SK-N-SH (cell line): ENCODE measurements at regions not wholly inside any gene's neighbourhood (a gene's known extent, or its start where the extent isn't known, plus 50 kb on each side); places are given as distances from the start of the nearest gene placed in this dataset.

Source experiments
- CTCF ChIA-PET: fragments of 300-600, 350-600 bp; formaldehyde crosslinking; extraction: SDS; loops from one replicate; lab custom pipeline; 2021; lab: Yijun Ruan, JAX
- POLR2A ChIA-PET: fragments of 350-600 bp; sonication (Branson Sonifier 250); formaldehyde crosslinking; extraction: SDS; loops from one replicate; lab custom pipeline; 2020; ENCODE audit warnings: antibody characterized with exemption, inconsistent platforms; lab: Yijun Ruan, JAX
- DNase-seq: peaks from one replicate; pipeline ENCODE4 v3.0.0; 2012
- H2AFZ ChIP-seq: fragments of 200-600 bp; sonication (generic); 2 replicates; pipeline ENCODE4 v1.8.1; 2016; ENCODE audit warnings: antibody characterized with exemption, mild to moderate bottlenecking, low read depth
- H3F3A ChIP-seq: fragments of 200-600 bp; sonication (generic); replicated peaks from 2 replicates; pipeline ENCODE3; 2016; ENCODE audit warnings: antibody characterized with exemption, mild to moderate bottlenecking; ENCODE audit not compliant: insufficient read depth
- H3K27ac ChIP-seq, 2 experiments: fragments of 200-500 bp in 1 of 2; fragments of 200-600 bp in 1 of 2; sonication (Bioruptor generic) in 1 of 2; sonication (generic), shearing (Covaris generic) in 1 of 2; 2 replicates each; pipeline versions ENCODE4 v1.5.1 to v1.6.1; 2014 to 2016; ENCODE audit warnings: low read depth in 2 of 2, inconsistent platforms in 1 of 2, low read length in 1 of 2, mild to moderate bottlenecking in 1 of 2, mixed read lengths in 1 of 2
- H3K27me3 ChIP-seq: fragments of 200-600 bp; sonication (generic), shearing (Covaris generic); 2 replicates; pipeline ENCODE4 v1.6.1; 2016; ENCODE audit warnings: mixed run types; ENCODE audit not compliant: insufficient read depth
- H3K36me3 ChIP-seq, 2 experiments: fragments of 200-500 bp in 1 of 2; fragments of 200-600 bp in 1 of 2; sonication (Bioruptor generic) in 1 of 2; sonication (generic) in 1 of 2; replicated peaks in 1 of 2; 2 replicates each; pipeline versions ENCODE3 to v1.5.1; 2014 to 2016; ENCODE audit warnings: low read length in 1 of 2, mild to moderate bottlenecking in 1 of 2; ENCODE audit not compliant: insufficient read depth in 2 of 2, control insufficient read depth in 1 of 2
- H3K4me1 ChIP-seq, 2 experiments: fragments of 200-500 bp in 1 of 2; fragments of 200-600 bp in 1 of 2; sonication (Bioruptor generic) in 1 of 2; sonication (generic), shearing (Covaris generic) in 1 of 2; 2 replicates each; pipeline versions ENCODE4 v1.5.1 to v1.6.1; 2014 to 2016; ENCODE audit warnings: low read depth in 1 of 2, low read length in 1 of 2, mixed run types in 1 of 2; ENCODE audit not compliant: insufficient read depth in 2 of 2, control insufficient read depth in 1 of 2
- H3K4me2 ChIP-seq: fragments of 200-600 bp; sonication (generic), shearing (Covaris generic); 2 replicates; pipeline ENCODE4 v1.6.1; 2017; ENCODE audit warnings: mixed run types
- H3K4me3 ChIP-seq, 2 experiments: fragments of 200-500 bp in 1 of 2; fragments of 200-600 bp in 1 of 2; sonication (Bioruptor generic) in 1 of 2; sonication (generic), shearing (Covaris generic) in 1 of 2; 2 replicates each; pipeline versions ENCODE4 v1.5.1 to v1.8.1; 2014 to 2016; ENCODE audit warnings: low read depth in 2 of 2, inconsistent platforms in 1 of 2, low read length in 1 of 2, mild to moderate bottlenecking in 1 of 2, mixed read lengths in 1 of 2, moderate library complexity in 1 of 2
- H3K79me2 ChIP-seq: fragments of 200-600 bp; sonication (generic); 2 replicates; pipeline ENCODE4 v1.8.1; 2017; ENCODE audit warnings: mild to moderate bottlenecking; ENCODE audit not compliant: insufficient read depth
- H3K9ac ChIP-seq: fragments of 200-600 bp; sonication (generic); 2 replicates; pipeline ENCODE4 v1.6.1; 2017; ENCODE audit warnings: mixed run types
- H3K9me2 ChIP-seq: fragments of 200-600 bp; sonication (generic); 2 replicates; pipeline ENCODE4 v1.6.1; 2017; ENCODE audit warnings: mixed run types
- H3K9me3 ChIP-seq: fragments of 200-600 bp; sonication (generic); 2 replicates; pipeline ENCODE4 v1.6.1; 2017; ENCODE audit warnings: mixed run types, mild to moderate bottlenecking, moderate library complexity
- H4K20me1 ChIP-seq: fragments of 200-600 bp; sonication (generic); 2 replicates; pipeline ENCODE4 v1.6.1; 2017; ENCODE audit warnings: mild to moderate bottlenecking, mixed run types; ENCODE audit not compliant: insufficient read depth
- EP300 ChIP-seq, 2 experiments: IDR thresholded peaks; 2 replicates each; pipeline versions ENCODE4 v1.4.0 to v1.6.1; 2012; ENCODE audit warnings: borderline replicate concordance in 1 of 2, low read depth in 1 of 2, low read length in 1 of 2
- FOSL2 ChIP-seq: IDR thresholded peaks from 2 replicates; pipeline ENCODE4 v1.4.0; 2012; ENCODE audit warnings: low read depth, mild to moderate bottlenecking, moderate library complexity, borderline replicate concordance
- GABPA ChIP-seq: IDR thresholded peaks from 2 replicates; pipeline ENCODE4 v1.4.0; 2012; ENCODE audit warnings: low read depth, mild to moderate bottlenecking
- GATA2 ChIP-seq: sonication (generic); formaldehyde crosslinking; IDR thresholded peaks from 2 replicates; pipeline ENCODE4 v1.5.0; 2020; ENCODE audit warnings: mild to moderate bottlenecking, missing genetic modification reagents
- JUND ChIP-seq: IDR thresholded peaks from 2 replicates; pipeline ENCODE4 v1.4.0; 2012
- MAX ChIP-seq: IDR thresholded peaks from 2 replicates; pipeline ENCODE4 v1.4.0; 2012; ENCODE audit warnings: low read depth
- MXI1 ChIP-seq: IDR thresholded peaks from 2 replicates; pipeline ENCODE4 v1.6.1; 2012; ENCODE audit warnings: mild to moderate bottlenecking, low read depth, low read length, improper control_type of control experiment
- NRF1 ChIP-seq: IDR thresholded peaks from 2 replicates; pipeline ENCODE4 v1.6.1; 2012; ENCODE audit warnings: low read depth, mild to moderate bottlenecking, low read length
- POLR2AphosphoS5 ChIP-seq: IDR thresholded peaks from 2 replicates; pipeline ENCODE4 v1.6.1; 2012; ENCODE audit warnings: low read depth, low read length
- RCOR1 ChIP-seq: fragments of 150-350 bp; IDR thresholded peaks from 2 replicates; pipeline ENCODE4 v1.6.1; 2017; ENCODE audit warnings: antibody characterized with exemption, low read length
- REST ChIP-seq: IDR thresholded peaks from 2 replicates; pipeline ENCODE4 v1.6.1; 2012; ENCODE audit warnings: mild to moderate bottlenecking, low read depth, low read length, moderate library complexity
- RFX5 ChIP-seq: IDR thresholded peaks from 2 replicates; pipeline ENCODE4 v1.6.1; 2012; ENCODE audit warnings: mild to moderate bottlenecking, improper control_type of control experiment, low read length
- SIN3A ChIP-seq: IDR thresholded peaks from 2 replicates; pipeline ENCODE4 v1.6.1; 2012; ENCODE audit warnings: low read depth, mild to moderate bottlenecking, low read length, moderate library complexity, borderline replicate concordance
- SMC3 ChIP-seq: IDR thresholded peaks from 2 replicates; pipeline ENCODE4 v1.6.1; 2012; ENCODE audit warnings: low read depth, low read length, improper control_type of control experiment
- TCF12 ChIP-seq: IDR thresholded peaks from 2 replicates; pipeline ENCODE4 v1.4.0; 2012
- USF1 ChIP-seq: IDR thresholded peaks from 2 replicates; pipeline ENCODE4 v1.4.0; 2012; ENCODE audit warnings: low read depth, borderline replicate concordance
- USF2 ChIP-seq: fragments of 150-350 bp; IDR thresholded peaks from 2 replicates; pipeline ENCODE4 v1.6.1; 2017; ENCODE audit warnings: antibody characterized with exemption, low read length, low read depth, borderline replicate concordance
- YY1 ChIP-seq: IDR thresholded peaks from 2 replicates; pipeline ENCODE4 v1.4.0; 2012; ENCODE audit warnings: low read depth, mild to moderate bottlenecking
- WGBS: methylation state at CpG from one replicate; pipeline ENCODE4 v1.1.6; 2017; ENCODE audit warnings: low lambda C conversion rate; 5-methylcytosine and 5-hydroxymethylcytosine counted together
- TF ChIP-seq, protein P1 (sequence below): fragments of 150-350 bp; IDR thresholded peaks from 2 replicates; pipeline ENCODE4 v1.6.1; 2016; ENCODE audit warnings: mild to moderate bottlenecking, low read depth, low read length

- H3K36me3 ChIP-seq = no peaks in the 10 kb centered on the region
- H3K9me3 ChIP-seq = no peaks in the 10 kb centered on the region
- TF ChIP-seq TCF12 = no peak
- TF ChIP-seq REST = no peak
- no peak overlapping the region for H3K4me2 ChIP-seq
- no peak overlapping the region for H3K27ac ChIP-seq
- no peaks in the 10 kb centered on the region for H3K79me2 ChIP-seq
- no peaks in the 10 kb centered on the region for H3F3A ChIP-seq
- no peak overlapping the region for H3K9ac ChIP-seq
- H3K4me3 ChIP-seq = no peak overlapping the region
- CTCF ChIA-PET = no interaction called here
- H2AFZ ChIP-seq = no peak overlapping the region
- no peaks in the 10 kb centered on the region; the same call in 1 of the 2 replicates for H3K27me3 ChIP-seq
- no peak for DNase-seq
- H3K9me2 ChIP-seq = no peaks in the 10 kb centered on the region
- H4K20me1 ChIP-seq = no peaks in the 10 kb centered on the region
- peaks cover 0 to 6% of the 10 kb centered on the region in 2 experiments; a peak in 2 of 4 replicates for H3K4me1 ChIP-seq
- POLR2A ChIA-PET = no interaction called here
These were observed 515.0 kb upstream of the FAT1 start for GRCh38 chr4:187238646-187239045.

GRCh38 chr4:187251896-187252295, 528.2 kb upstream of the FAT1 start:
- H3K9ac ChIP-seq = no peak overlapping the region
- no peaks in the 10 kb centered on the region for H3K27me3 ChIP-seq
- H3K36me3 ChIP-seq = no peaks in the 10 kb centered on the region
- no peaks in the 10 kb centered on the region for H3F3A ChIP-seq
- H3K4me2 ChIP-seq = no peak overlapping the region
- no peaks in the 10 kb centered on the region for H3K9me3 ChIP-seq
- ChIA-PET CTCF (no interaction called here), POLR2A (no interaction called here)
- H3K27ac ChIP-seq = no peak overlapping the region
- H2AFZ ChIP-seq = no peak overlapping the region
- H4K20me1 ChIP-seq = no peaks in the 10 kb centered on the region
- no peak overlapping the region for H3K4me3 ChIP-seq
- no peaks in the 10 kb centered on the region for H3K79me2 ChIP-seq
- no peak for DNase-seq
- WGBS = 22% methylated on average over 4 of the region's 4 CpGs
- H3K9me2 ChIP-seq = no peaks in the 10 kb centered on the region
- no peaks in the 10 kb centered on the region for H3K4me1 ChIP-seq
- TF ChIP-seq GABPA (no peak), GATA2 (CRISPR knock-in tag) (no peak), SIN3A (no peak), RFX5 (no peak), EP300 (IDR thresholded peaks at IDR 0.05; ENCODE audit: borderline replicate concordance in 1 of 2, low read depth in 1 of 2, low read length in 1 of 2) (no peak), POLR2AphosphoS5 (no peak), USF1 (no peak), USF2 (no peak), REST (no peak), MXI1 (no peak), YY1 (no peak), RCOR1 (no peak), NRF1 (no peak), SMC3 (no peak), JUND (no peak), FOSL2 (no peak), MAX (no peak)
- TF ChIP-seq, protein P1, sequence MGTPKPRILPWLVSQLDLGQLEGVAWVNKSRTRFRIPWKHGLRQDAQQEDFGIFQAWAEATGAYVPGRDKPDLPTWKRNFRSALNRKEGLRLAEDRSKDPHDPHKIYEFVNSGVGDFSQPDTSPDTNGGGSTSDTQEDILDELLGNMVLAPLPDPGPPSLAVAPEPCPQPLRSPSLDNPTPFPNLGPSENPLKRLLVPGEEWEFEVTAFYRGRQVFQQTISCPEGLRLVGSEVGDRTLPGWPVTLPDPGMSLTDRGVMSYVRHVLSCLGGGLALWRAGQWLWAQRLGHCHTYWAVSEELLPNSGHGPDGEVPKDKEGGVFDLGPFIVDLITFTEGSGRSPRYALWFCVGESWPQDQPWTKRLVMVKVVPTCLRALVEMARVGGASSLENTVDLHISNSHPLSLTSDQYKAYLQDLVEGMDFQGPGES = no peak
